GM08714 (cell line): ENCODE measurements at regions not wholly inside any gene's neighbourhood (a gene's known extent, or its start where the extent isn't known, plus 50 kb on each side); places are given as distances from the start of the nearest gene placed in this dataset.

Source experiments
- H3K4me3 ChIP-seq: fragments of 200-500 bp; sonication (Bioruptor generic); 2 replicates; pipeline ENCODE4 v1.5.1; 2014; ENCODE audit warnings: mild to moderate bottlenecking, low read length, inconsistent platforms
- ZNF274 ChIP-seq: IDR thresholded peaks from 2 replicates; pipeline ENCODE4 v1.6.1; 2012; ENCODE audit warnings: mild to moderate bottlenecking, low read depth, low read length

DNA sequence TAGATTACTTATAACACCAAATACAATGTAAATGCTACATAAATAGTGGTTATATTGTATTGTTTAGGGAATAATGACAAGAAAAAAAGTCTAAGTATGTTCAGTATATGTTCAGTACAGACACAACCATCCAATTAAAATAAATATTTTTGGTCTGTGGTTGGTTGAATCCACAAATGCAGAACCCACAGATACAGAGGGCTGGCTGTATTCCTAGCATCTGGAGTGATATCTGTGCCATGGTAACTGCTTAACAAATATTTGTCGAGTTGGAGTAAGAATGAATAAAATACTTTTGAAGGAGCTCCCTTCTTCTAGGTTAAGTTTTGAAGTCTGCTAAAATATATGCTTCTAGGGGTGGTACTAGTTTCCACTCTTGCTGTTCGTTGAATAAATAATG, 241.0 kb downstream of the KLF5 start:
- H3K4me3 ChIP-seq, result no peak overlapping the region
- no peak for TF ChIP-seq ZNF274

DNA sequence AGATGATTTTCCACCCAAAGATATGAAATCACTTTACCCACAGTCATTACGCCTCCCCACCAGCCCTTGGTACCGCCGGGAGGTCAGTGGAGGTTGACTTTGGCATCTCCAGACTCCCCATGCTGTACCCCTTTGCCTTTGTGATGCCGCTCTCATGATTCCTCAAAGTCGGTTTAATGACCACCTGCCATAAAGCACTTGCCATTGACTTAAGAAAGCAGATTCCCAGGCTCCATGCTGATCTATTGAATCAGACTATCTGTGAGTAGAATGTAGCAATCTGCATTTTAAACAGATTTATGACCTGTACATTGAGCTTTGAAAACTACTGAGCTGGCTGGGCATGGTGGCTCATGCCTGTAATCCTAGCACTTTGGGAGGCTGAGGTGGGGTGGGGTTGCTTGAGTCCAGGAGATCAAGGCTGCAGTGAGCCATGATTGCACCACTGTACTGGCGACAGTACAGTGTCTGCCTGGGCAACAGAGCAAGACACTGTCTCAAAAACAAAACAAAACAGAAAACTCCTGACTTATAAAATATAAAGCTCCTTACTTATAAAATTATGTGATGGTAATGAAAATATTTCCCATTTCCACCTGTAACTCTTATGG, 235.2 kb downstream of the KLF5 start:
- no peak overlapping the region for H3K4me3 ChIP-seq
- no peak for TF ChIP-seq ZNF274

DNA sequence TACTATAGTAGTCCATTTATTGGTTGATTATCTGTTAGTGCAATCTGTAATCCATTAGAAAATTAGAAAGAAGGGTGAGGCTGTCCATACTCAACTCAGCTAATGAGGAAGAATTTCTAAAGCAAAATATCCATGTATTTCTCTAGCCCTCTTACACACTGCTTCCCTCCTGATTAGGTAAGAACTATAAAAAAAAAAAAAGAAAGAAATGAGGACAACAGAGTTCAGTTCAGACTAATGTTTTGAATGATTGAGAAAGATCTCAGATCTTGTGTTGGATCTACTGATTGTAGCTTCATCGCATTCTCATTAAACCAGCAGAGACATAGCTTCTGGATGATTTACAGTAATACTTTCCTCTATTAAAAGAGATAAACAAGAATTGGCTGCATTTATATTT, 233.3 kb downstream of the KLF5 start:
- no peak for TF ChIP-seq ZNF274

DNA sequence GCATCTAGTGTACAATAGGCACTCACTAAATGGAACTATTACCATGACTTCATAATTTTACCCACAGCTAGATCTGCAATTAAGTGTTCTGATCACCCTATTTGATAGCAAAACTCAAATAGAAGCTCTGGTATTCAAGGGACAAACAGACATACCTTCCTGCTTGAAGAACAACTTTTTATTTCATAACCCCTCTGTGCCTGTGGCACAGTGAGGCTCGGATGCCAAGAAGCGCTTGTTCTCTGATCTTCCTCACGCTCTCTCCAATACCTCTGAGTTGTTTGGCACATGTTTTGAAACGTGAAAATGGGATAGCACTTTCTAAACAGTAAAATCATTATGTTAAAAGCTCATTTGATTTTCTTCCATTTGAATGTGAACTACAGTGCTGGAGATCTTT, 232.0 kb downstream of the KLF5 start:
- H3K4me3 ChIP-seq, result no peak overlapping the region
- TF ChIP-seq ZNF274, result no peak

More for the DNA sequence above, 233.3 kb downstream of the KLF5 start:
- no peak overlapping the region for H3K4me3 ChIP-seq

DNA sequence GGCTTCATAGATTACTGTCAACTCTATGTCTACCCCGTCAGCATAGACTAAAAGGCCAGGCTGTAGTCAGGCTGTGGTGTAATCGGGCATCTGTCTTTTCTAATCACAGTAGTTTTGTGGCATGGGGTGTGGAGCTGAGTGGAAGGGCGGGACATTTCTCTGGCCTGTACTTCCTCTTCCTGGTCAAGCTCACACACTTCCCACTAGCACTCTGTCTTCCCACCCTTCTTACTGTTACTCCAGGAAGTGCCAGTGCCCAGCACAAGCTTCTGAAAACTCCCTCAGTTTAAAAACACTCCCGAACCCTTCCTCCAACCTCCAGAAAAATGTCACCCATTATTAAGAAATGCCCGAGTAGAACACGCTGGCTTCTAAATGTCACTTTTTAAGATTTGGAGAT, 229.8 kb downstream of the KLF5 start:
- no peak overlapping the region for H3K4me3 ChIP-seq
- no peak for TF ChIP-seq ZNF274

DNA sequence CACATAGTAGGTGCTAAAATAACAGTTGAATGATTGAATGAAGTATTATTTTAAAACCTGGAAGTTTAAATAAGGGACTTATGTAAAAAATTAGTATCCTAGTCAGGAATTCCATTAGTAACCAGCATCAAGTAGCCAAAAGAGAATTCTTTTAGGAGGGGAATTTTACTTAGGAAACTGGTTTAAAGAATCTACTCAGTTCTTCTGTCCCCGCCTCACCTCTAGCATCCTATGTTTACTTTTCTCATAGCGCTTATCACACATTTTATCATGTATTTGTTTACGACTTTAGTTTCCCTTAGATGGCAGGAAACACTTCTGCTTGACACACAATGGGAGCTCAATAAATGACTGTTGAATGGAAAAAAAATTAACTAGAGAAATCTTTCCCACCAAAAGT, 229.0 kb downstream of the KLF5 start:
- H3K4me3 ChIP-seq, result no peak overlapping the region
- TF ChIP-seq ZNF274, result no peak

DNA sequence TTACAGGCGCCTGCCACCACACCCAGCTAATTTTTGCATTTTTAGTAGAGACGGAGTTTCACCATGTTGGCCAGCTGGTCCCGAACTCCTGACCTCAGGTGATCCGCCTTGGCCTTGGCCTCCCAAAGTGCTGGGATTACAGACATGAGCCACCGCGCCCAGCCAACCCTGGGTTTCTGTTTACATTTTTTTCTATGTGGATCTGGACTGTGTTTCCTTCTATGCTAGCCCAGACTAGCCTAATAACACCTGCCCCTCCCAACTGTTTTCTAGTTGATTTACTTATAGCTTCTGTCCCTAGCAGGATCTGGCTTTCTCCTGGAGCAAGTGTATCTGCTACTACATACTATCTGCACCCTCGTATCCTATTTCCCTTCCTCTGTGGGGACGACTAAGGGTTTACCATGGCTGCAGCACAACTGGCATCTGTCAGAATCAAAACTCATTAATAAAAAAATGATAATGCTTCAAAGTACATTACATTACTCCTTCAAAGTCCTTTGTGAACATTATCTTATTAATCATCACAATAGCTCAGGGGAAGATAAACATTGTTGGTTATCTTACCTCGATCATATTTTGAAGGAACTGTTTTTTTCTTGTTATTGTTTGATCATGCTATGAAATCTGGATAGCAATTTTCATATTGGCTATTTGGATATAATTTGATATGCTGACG, 228.3 kb downstream of the KLF5 start:
- H3K4me3 ChIP-seq, result no peak overlapping the region
- TF ChIP-seq ZNF274, result no peak

DNA sequence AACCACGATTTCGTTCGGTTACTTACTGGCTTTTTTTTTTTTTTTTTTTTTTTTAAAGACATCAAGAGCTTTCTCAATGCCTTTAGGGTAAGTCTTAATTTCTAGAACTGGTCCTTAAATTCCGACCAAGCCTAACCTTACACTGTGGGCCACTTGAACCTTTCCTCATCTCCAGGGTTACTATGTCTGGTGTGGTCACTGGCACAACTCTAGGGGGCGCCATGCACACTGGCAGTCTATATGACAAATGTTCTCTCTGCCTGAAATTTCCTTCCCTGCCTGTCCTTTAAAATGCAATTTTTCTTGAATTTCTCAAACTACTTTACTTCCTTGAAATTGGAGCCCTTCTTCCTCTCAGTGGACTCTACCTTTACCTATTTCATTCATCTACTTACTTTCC, 227.4 kb downstream of the KLF5 start:
- H3K4me3 ChIP-seq, result no peak overlapping the region
- no peak for TF ChIP-seq ZNF274

DNA sequence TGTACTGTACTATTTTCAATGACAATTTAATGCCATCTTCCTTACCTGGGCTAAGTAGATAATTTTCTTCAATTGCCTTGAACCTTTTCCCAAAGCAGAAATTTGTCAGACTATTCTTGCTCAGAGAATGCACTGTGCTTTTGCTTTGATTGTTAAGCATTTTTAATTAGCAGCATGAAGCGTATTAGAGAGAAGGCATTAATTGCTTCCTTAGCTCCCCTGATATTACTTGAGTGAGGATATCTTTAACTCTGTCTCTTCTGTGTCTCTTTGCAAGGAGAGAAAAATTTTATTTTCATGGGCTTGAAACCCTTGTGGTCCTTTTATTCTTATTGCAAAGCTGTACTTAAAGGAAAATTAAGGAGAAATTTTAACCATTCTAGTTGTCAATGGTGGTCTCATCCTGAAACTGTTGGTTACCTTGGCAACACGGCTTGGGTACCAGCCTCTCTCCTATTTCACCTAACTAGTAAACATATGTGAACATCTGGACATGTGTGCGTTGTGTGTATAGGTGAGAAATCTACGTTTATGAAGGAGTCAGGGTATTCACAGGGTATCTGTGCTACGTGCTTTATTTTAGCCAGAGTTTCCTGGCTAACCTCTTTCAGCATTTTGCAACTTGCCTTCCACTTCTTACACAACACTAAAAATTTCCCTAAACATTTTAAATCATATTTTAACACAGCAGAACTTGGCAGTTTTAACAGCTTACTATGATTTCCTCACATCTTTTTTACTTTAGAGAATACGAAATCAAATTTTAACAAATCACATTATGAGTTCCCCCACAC, 225.5 kb downstream of the KLF5 start:
- H3K4me3 ChIP-seq, result no peak overlapping the region
- TF ChIP-seq ZNF274, result no peak

DNA sequence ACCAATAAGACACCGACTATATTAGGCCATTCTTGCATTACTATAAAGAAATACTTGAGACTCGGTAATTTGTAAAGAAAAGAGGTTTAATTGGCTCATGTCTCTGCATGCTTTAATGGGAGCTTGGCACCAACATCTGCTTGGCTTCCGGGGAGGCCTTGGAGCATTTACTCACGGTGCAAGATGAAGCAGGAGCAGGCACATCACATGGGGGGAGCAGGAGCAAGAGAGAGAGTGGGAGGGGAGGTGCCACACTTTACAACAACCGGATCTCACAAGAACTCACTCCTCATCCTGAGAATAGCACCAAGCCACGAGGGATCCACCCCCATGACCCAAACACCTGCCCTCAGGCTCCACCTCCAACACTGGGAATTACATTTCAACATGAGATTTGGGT, 224.8 kb downstream of the KLF5 start:
- no peak for TF ChIP-seq ZNF274
- no peak overlapping the region for H3K4me3 ChIP-seq

DNA sequence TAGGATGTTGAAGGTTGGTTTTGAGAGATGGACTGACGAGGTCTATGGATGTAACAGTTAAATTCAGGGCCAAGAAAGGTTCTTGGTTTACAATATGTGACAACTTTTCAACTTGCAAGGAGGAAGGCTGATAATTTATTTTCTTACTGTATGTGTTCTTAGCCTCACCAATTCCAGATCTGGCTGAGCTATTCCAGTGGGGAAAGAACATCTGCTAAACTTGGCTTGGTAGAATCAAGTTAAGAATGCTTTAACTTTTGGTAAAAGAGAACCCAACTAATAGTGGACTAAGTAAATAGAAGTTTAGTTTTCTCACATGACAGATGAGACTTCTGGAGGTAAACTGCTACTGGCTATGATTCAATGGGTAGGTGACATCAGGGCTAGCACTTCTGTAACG, 222.9 kb downstream of the KLF5 start:
- H3K4me3 ChIP-seq, result no peak overlapping the region
- no peak for TF ChIP-seq ZNF274

DNA sequence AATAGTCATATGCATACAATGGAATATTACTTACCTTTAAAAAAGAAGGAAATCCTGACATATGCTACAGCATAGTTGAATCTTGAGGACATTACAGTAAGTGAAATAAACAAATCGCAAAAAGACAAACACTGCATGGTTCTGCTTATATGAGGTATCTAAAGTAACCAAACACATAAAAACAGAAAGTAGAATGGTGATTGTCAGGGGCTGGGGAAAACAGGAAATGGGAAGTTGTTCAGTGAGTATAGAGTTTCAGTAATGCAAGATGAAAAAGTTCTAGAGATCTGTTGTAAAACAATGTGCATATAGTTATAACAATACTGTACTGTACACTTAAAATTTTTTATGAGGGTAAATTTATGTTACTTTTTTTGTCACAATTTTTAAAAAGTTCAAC, 219.4 kb downstream of the KLF5 start:
- no peak for TF ChIP-seq ZNF274
- H3K4me3 ChIP-seq, result no peak overlapping the region

DNA sequence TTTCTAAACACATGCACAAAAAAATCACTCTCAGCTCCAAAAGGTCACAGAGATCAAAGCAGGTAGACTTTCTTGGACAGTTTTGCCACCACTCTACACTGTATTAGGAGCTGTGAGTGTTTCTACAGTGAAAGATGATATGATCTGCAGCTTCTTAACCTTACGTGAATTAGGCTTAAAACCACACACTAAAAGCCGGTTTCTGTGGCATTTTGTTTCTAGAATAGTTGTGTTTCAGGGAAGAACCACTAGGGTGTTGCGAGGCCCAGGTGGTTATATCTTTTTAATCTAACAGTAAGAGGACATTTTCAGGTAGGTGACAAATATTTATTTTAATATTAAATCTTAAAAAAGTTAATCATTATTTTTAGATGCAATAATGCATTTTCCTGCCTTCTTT, 216.4 kb downstream of the KLF5 start:
- no peak overlapping the region for H3K4me3 ChIP-seq
- TF ChIP-seq ZNF274, result no peak

DNA sequence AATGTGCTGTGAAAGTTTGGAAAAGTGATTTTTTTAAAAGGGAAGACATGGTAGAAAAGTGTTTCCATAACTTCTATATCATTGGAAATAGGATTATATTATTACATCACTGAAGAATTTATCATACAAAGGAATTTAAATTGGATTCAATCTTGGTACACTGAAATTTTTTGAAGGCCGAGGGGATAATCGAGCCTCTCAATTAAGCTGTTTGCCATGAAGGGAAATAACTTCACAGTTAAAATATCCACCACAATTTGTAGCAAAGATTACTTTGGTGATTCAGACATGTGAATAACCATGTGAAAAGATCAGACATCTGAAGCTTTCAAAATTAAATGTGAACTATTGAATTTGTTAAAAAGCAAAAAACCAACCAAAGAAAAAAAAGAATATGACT, 215.3 kb downstream of the KLF5 start:
- no peak for TF ChIP-seq ZNF274
- no peak overlapping the region for H3K4me3 ChIP-seq

DNA sequence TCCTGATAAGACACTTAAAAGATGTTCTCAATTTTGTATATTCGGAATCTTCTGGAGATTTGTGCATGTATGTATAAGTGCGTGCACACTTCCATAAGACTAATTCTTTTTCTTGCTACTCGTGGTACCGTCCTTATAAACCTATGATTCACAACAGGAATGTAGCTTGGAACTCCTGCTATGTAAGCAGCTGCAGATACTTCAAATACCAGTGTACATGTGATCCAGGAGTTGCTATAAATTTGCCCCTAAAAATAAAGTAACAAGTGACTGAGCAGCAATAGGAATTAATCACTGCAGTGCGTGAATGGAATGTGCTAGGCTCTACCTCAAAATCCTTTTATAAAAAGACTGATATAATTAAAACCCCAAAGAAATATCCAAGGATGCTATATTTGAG, 214.9 kb downstream of the KLF5 start:
- TF ChIP-seq ZNF274, result no peak
- H3K4me3 ChIP-seq, result no peak overlapping the region

DNA sequence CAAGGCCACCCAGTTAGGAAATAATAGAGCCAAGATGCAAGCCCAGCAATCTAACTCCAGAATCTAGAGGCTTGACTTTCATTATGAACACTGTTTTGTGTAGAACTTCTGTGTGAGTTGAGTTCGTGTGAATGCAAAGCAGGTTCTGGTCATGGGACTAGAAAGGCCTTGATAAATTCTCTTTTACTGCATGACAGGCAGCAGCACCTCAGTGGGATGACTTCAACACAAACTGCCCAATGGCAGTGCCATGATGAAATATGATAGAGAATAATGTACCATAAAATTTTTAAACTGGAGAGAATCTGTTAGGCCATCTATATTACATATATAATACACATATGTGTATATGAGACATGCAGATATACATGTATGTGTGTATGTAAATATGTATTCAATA, 214.5 kb downstream of the KLF5 start:
- H3K4me3 ChIP-seq, result no peak overlapping the region
- TF ChIP-seq ZNF274, result no peak
